ENCODE measurements at regions not wholly inside any gene's neighbourhood (a gene's known extent, or its start where the extent isn't known, plus 50 kb on each side); places are given as distances from the start of the nearest gene placed in this dataset.

- ChIA-PET POLR2A (ENCODE audit: low non-redundant PET) (no interaction called here), CTCF (no interaction called here)
- no peaks in the 10 kb centered on the region for H3K9me3 ChIP-seq (ENCODE audit: low read depth, low read length, poor library complexity, severe bottlenecking)
- H3K27me3 ChIP-seq (replicated peaks; ENCODE audit: insufficient read depth, low read depth, low read length, poor library complexity): no peaks in the 10 kb centered on the region
- H3K4me1 ChIP-seq (ENCODE audit: insufficient read depth, low read length, poor library complexity, severe bottlenecking): no peaks in the 10 kb centered on the region
- no peaks in the 10 kb centered on the region for H3K36me3 ChIP-seq (ENCODE audit: insufficient read depth, low read length, poor library complexity, severe bottlenecking)
- DNase-seq (ENCODE audit: low spot score): no peak
- no peak for TF ChIP-seq CTCF (conservative IDR thresholded peaks at IDR 0.05; ENCODE audit: low read depth, low read length)
- no peak for TF ChIP-seq EZH2 (IDR thresholded peaks at IDR 0.05; ENCODE audit: borderline replicate concordance, low read depth, low read length, poor library complexity, severe bottlenecking)
- H3K4me3 ChIP-seq (ENCODE audit: low read depth, low read length, poor library complexity, severe bottlenecking): no peak overlapping the region
- intact Hi-C loops (cut with micrococcal nuclease; ENCODE audit: unreplicated experiment): no loop called here
- no TSS peak for BruUV-seq (replicated peaks)
- H3K27ac ChIP-seq (ENCODE audit: low read depth, low read length, poor library complexity, severe bottlenecking): no peak overlapping the region
Measured at GRCh38 chr3:115369021-115369420, 221.9 kb upstream of the ZBTB20 start.

GRCh38 chr3:115375362-115375761 lies 228.3 kb upstream of the ZBTB20 start:
- intact Hi-C loops (cut with micrococcal nuclease; ENCODE audit: unreplicated experiment): no loop called here
- no peak overlapping the region for H3K4me3 ChIP-seq (ENCODE audit: low read depth, low read length, poor library complexity, severe bottlenecking)
- DNase-seq (ENCODE audit: low spot score): no peak
- CTCF ChIA-PET: no interaction called here
- no TSS peak for BruUV-seq (replicated peaks)
- no peaks in the 10 kb centered on the region for H3K27me3 ChIP-seq (replicated peaks; ENCODE audit: insufficient read depth, low read depth, low read length, poor library complexity)
- TF ChIP-seq CTCF (conservative IDR thresholded peaks at IDR 0.05; ENCODE audit: low read depth, low read length): no peak
- no peak for TF ChIP-seq EZH2 (IDR thresholded peaks at IDR 0.05; ENCODE audit: borderline replicate concordance, low read depth, low read length, poor library complexity, severe bottlenecking)
- POLR2A ChIA-PET (ENCODE audit: low non-redundant PET): no interaction called here
- H3K9me3 ChIP-seq (ENCODE audit: low read depth, low read length, poor library complexity, severe bottlenecking): no peaks in the 10 kb centered on the region
- no peaks in the 10 kb centered on the region for H3K4me1 ChIP-seq (ENCODE audit: insufficient read depth, low read length, poor library complexity, severe bottlenecking)
- H3K36me3 ChIP-seq (ENCODE audit: insufficient read depth, low read length, poor library complexity, severe bottlenecking): no peaks in the 10 kb centered on the region
- no peak overlapping the region for H3K27ac ChIP-seq (ENCODE audit: low read depth, low read length, poor library complexity, severe bottlenecking)

GRCh38 chr3:115380883-115381572 lies 233.9 kb upstream of the ZBTB20 start:
- no peak for TF ChIP-seq EZH2 (IDR thresholded peaks at IDR 0.05; ENCODE audit: borderline replicate concordance, low read depth, low read length, poor library complexity, severe bottlenecking)
- no peak for TF ChIP-seq CTCF (conservative IDR thresholded peaks at IDR 0.05; ENCODE audit: low read depth, low read length)
- Histone ChIP-seq H3K27ac (ENCODE audit: low read depth, low read length, poor library complexity, severe bottlenecking) (no peak overlapping the region), H3K4me3 (ENCODE audit: low read depth, low read length, poor library complexity, severe bottlenecking) (no peak overlapping the region), H3K36me3 (ENCODE audit: insufficient read depth, low read length, poor library complexity, severe bottlenecking) (no peaks in the 10 kb centered on the region), H3K4me1 (ENCODE audit: insufficient read depth, low read length, poor library complexity, severe bottlenecking) (no peaks in the 10 kb centered on the region), H3K9me3 (ENCODE audit: low read depth, low read length, poor library complexity, severe bottlenecking) (no peaks in the 10 kb centered on the region), H3K27me3 (replicated peaks; ENCODE audit: insufficient read depth, low read depth, low read length, poor library complexity) (no peaks in the 10 kb centered on the region)
- CTCF ChIA-PET: no interaction called here
- no peak for DNase-seq (ENCODE audit: low spot score)
- BruUV-seq (replicated peaks): no TSS peak
- POLR2A ChIA-PET (ENCODE audit: low non-redundant PET): no interaction called here
- intact Hi-C loops (cut with micrococcal nuclease; ENCODE audit: unreplicated experiment): no loop called here

All from A673 (cell line).